Stomach smooth muscle (tissue), 2 donors: ENCODE measurements at regions not wholly inside any gene's neighbourhood (a gene's known extent, or its start where the extent isn't known, plus 50 kb on each side); places are given as distances from the start of the nearest gene placed in this dataset.

ENCODE experiments used
- H3K27ac ChIP-seq: one replicate; pipeline ENCODE4 v1.7.0; 2013; ENCODE audit warnings: mild to moderate bottlenecking, low read length, inconsistent platforms
- H3K27me3 ChIP-seq, 2 donors: one replicate each; pipeline ENCODE4 v1.7.0; 2013; ENCODE audit warnings: low read length in 2 of 2; ENCODE audit not compliant: insufficient read depth in 2 of 2, control insufficient read depth in 1 of 2
- H3K36me3 ChIP-seq, 2 donors: one replicate each; pipeline ENCODE4 v1.7.0; 2013; ENCODE audit warnings: low read length in 2 of 2; ENCODE audit not compliant: control insufficient read depth in 2 of 2, insufficient read depth in 2 of 2
- H3K4me1 ChIP-seq: one replicate; pipeline ENCODE4 v1.7.0; 2013; ENCODE audit warnings: low read length; ENCODE audit not compliant: control insufficient read depth, insufficient read depth
- H3K4me3 ChIP-seq, 2 donors: one replicate each; pipeline ENCODE4 v1.7.0; 2013; ENCODE audit warnings: low read length in 2 of 2
- H3K9ac ChIP-seq, 2 donors: one replicate each; pipeline ENCODE4 v1.7.0; 2013; ENCODE audit warnings: low read length in 2 of 2, mild to moderate bottlenecking in 1 of 2
- H3K9me3 ChIP-seq, 2 donors: one replicate each; pipeline ENCODE4 v1.7.0; 2013; ENCODE audit warnings: low read length in 2 of 2; ENCODE audit not compliant: control insufficient read depth in 2 of 2
- donor health status: healthy.
- donor health status: Pancreatic carcinoma.

DNA sequence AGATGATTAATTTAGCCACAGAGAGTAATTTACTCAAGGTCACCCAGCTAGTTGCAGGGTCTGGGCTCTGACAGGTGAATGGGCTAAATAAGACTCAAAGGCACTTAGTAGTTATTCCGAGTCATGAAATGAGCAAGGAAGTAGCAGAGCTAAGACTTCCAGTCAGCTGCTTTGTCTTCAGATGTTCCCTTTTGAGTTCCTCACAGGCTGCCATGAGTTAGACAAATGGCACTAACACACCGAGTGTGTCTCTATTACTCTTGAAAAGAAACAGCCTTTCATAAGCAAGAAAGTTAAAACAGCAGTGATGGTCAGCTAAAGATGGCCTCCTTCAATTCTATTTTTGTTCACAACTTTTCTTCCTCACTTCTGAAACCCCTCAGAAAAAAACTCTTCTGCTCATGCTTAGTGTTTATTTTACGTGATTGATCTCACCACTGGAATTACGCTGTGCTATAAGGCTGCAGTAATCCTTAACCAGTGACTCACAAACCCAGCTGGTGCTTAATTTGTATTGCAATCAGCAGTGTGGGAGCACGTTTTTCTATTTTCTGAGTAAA, 389.1 kb downstream of the AASDHPPT start:
- no peak overlapping the region for H3K9ac ChIP-seq
- H3K27me3 ChIP-seq = no peaks in the 10 kb centered on the region
- H3K4me1 ChIP-seq = peaks cover 4% of the 10 kb centered on the region
- peak overlapping the region in 1 of 2 donors; percentile 8 for H3K4me3 ChIP-seq
- H3K36me3 ChIP-seq = no peaks in the 10 kb centered on the region
- peak overlapping the region; percentile 19 for H3K27ac ChIP-seq
- no peaks in the 10 kb centered on the region for H3K9me3 ChIP-seq

DNA sequence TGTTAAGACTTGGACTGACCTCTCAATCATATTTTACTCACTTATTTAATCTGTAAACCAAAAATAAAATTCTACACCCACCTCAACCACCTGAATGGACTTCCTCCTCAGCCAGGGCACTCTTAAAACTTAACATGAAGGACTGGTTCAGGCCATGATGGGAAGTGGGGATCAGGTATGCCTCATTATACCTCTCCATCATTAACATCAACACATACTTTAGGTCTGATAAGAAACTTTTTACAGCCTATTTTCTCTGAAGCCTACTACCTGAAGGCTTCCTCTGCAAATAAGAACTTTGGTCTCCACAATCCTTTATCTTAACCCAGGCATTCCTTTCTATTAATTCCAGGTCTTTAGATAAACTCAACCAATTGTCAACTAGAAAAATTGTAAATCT, 390.0 kb downstream of the AASDHPPT start:
- no peak overlapping the region for H3K27ac ChIP-seq

DNA sequence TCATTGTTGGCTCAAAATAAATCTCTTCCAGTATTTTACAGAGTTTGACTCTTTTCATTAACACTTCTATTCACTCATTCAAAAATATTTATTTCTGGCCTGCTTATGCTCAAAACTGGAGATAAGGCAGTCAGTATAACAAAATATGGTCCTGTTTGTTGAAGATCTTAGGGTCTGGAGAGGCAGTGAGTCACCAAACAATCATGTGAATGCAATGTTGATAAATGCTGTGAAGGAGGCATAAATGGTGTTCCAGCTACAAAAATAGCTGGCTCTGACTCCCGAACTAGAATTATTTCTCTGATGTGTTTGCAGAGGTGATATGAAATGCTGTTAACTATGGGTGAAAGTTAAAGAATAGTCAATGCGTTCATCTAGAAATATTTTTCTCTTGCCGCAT, 390.6 kb downstream of the AASDHPPT start:
- H3K36me3 ChIP-seq = no peaks in the 10 kb centered on the region
- no peak overlapping the region for H3K9ac ChIP-seq
- H3K4me3 ChIP-seq = no peak overlapping the region
- H3K4me1 ChIP-seq = peaks cover 4% of the 10 kb centered on the region
- no peaks in the 10 kb centered on the region for H3K9me3 ChIP-seq
- no peaks in the 10 kb centered on the region for H3K27me3 ChIP-seq
- no peak overlapping the region for H3K27ac ChIP-seq

More for the DNA sequence above, 390.0 kb downstream of the AASDHPPT start:
- H3K27me3 ChIP-seq = no peaks in the 10 kb centered on the region
- H3K4me3 ChIP-seq = no peak overlapping the region
- H3K4me1 ChIP-seq = peaks cover 4% of the 10 kb centered on the region
- H3K9me3 ChIP-seq = no peaks in the 10 kb centered on the region
- no peaks in the 10 kb centered on the region for H3K36me3 ChIP-seq
- no peak overlapping the region for H3K9ac ChIP-seq

DNA sequence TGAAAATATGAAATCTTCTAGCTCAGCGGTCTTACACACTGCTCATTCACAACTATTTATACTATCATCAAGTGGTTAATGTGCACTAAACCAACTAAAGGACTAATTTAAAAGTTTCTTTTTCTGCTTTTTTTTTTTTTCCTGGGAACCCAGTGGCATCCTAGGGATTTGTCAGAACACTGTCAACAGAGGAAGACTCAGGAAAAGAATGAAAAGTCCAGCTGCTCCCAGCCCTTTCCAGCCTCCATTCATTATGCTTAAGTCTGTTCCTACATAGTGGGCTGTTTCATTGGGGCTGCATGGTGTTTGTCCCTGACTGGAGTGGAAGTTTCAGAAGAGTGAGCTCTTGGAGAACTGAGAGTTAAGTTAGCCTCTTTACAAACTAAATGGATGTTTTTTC, 391.1 kb downstream of the AASDHPPT start:
- no peaks in the 10 kb centered on the region for H3K36me3 ChIP-seq
- no peak overlapping the region for H3K9ac ChIP-seq
- H3K9me3 ChIP-seq = no peaks in the 10 kb centered on the region
- no peak overlapping the region for H3K27ac ChIP-seq
- H3K4me1 ChIP-seq = peaks cover 4% of the 10 kb centered on the region
- H3K4me3 ChIP-seq = no peak overlapping the region
- H3K27me3 ChIP-seq = no peaks in the 10 kb centered on the region

DNA sequence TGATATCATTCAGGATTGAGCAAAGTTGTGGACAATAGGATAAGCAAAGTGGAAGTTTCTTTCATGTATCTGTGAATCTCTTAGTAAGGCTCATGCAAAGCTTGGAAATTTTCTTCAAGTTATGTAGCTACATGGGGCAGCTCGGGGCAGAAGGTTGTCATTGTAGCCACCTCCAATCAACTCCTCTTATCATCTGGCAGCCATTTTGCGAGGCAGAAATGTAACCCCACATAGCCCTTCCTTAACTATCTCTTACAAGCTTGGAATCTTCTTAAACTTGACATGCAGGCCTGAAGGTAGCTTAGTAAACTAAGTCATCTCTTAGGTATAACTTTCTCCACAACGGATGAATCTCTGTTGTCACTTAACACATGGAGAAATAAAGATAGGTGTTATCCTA, 392.8 kb downstream of the AASDHPPT start:
- H3K4me1 ChIP-seq = peaks cover 4% of the 10 kb centered on the region
- H3K27ac ChIP-seq = no peak overlapping the region

DNA sequence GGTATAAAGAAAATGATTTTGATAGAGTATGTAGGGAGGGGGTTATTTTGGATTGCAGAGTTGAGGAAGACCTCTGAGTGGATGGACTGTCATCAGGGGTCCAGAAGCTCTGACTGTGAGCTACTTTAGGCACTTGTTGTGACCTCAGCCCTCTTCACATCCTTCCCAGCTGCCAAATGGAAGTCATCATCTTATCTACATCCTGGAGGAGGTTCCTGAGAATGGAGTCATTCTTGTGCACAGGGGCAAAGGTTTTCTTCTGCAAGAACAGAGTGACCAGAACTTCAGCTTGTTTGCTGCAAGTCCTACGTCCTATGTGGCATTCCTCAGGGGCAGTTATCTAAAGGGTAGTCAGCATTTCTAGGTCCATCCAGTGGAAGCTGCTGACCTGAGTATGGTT, 393.8 kb downstream of the AASDHPPT start:
- H3K27ac ChIP-seq = no peak overlapping the region
- H3K4me1 ChIP-seq = peaks cover 4% of the 10 kb centered on the region
- no peaks in the 10 kb centered on the region for H3K36me3 ChIP-seq
- no peak overlapping the region for H3K4me3 ChIP-seq
- H3K9me3 ChIP-seq = no peaks in the 10 kb centered on the region
- no peaks in the 10 kb centered on the region for H3K27me3 ChIP-seq
- H3K9ac ChIP-seq = no peak overlapping the region

More for the DNA sequence above, 392.8 kb downstream of the AASDHPPT start:
- no peak overlapping the region for H3K4me3 ChIP-seq
- no peaks in the 10 kb centered on the region for H3K27me3 ChIP-seq
- no peaks in the 10 kb centered on the region for H3K36me3 ChIP-seq
- H3K9ac ChIP-seq = no peak overlapping the region
- H3K9me3 ChIP-seq = no peaks in the 10 kb centered on the region

DNA sequence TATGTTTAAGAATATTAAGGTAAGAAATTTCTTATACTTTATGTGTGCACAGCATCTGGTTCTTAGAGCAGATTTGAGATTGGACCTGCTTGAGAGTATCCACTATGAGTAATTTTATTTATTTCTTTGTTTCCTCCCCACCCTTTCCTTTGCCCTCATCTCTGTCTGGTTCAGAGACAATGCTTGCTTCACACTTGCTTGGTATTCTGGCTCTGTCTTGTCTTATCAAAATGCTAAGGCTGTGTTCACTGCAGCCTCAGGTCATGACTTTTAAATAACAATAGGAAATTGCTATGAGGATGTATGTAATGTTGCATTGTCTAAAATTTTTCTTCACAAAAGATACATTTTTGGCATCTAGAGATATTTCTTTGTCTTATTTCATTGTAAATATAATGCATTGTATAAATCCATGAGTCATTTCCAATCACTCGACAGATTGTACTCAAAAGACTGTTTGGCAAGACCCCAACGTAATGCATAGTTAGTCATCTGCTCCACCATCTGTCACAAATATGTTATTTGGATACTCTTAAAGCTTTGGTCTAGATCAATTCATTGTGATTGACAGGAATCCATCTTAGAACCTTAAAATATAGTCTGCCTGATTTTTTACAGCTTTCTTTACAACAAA, 395.7 kb downstream of the AASDHPPT start:
- no peaks in the 10 kb centered on the region for H3K36me3 ChIP-seq
- no peaks in the 10 kb centered on the region for H3K4me1 ChIP-seq
- H3K9me3 ChIP-seq = no peaks in the 10 kb centered on the region
- no peaks in the 10 kb centered on the region for H3K27me3 ChIP-seq
- no peak overlapping the region for H3K27ac ChIP-seq
- H3K4me3 ChIP-seq = no peak overlapping the region
- H3K9ac ChIP-seq = no peak overlapping the region

DNA sequence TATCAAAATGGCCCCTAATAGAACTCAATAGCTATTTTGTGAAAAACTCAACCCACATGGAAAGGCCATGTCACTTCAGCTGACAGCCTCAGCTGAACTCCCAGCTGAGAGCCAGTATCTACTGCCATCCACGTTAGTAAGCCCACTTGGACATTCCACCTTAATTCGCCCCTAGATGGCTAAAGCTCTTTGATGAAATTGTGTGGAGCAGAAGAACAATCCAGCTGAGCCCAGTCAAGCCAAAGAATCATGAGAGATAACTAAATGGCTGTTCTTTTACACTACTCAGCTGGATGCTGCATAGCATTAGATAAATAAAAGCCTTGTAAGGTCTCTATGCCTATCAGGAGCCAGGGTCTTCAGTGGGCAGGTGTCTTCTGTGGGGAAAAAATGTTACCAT, 396.8 kb downstream of the AASDHPPT start:
- Histone ChIP-seq H3K27me3 (no peaks in the 10 kb centered on the region), H3K36me3 (no peaks in the 10 kb centered on the region), H3K4me3 (no peak overlapping the region), H3K4me1 (no peaks in the 10 kb centered on the region), H3K27ac (no peak overlapping the region), H3K9ac (no peak overlapping the region), H3K9me3 (no peaks in the 10 kb centered on the region)

DNA sequence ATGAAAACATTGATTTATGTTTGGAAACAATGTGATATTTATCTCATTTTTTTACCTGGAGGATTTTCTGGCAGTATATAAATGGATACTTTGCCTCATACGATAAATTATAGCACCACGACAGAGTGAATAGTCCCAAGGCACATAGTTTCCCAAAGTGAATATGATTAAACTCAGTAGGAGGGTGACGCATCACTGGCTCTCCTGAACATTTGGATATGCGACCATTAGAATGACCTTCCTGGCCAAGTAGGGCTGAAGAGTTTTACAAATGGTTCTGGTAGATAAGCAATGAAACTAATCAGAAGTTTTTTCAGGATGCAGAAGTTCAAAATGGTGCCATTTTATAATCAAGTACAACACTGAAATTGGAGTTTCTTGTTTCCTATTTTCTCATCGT, 397.7 kb downstream of the AASDHPPT start:
- no peaks in the 10 kb centered on the region for H3K27me3 ChIP-seq
- no peaks in the 10 kb centered on the region for H3K36me3 ChIP-seq
- no peak overlapping the region for H3K4me3 ChIP-seq
- H3K27ac ChIP-seq = no peak overlapping the region
- no peaks in the 10 kb centered on the region for H3K9me3 ChIP-seq
- H3K9ac ChIP-seq = no peak overlapping the region
- no peaks in the 10 kb centered on the region for H3K4me1 ChIP-seq

DNA sequence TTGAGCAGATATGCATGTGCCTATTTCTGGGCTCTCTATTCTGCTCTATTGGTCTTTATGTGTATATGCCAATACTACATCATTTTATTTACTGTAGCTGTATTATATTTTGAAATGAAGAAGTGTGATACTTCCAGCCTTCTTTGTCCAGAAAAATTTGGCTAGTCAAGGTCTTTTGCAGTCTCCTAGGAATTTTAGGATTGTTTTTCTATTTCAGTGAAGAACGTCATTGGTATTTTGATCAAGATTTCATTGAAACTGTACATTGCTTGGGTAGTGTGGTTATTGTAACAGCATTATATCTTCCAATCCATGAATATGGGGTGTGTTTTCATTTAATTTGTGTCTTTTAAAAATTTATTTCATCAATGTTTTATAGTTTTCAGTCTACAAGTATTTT, 400.3 kb downstream of the AASDHPPT start:
- Histone ChIP-seq H3K27ac (no peak overlapping the region), H3K9ac (no peak overlapping the region), H3K4me3 (no peak overlapping the region), H3K36me3 (no peaks in the 10 kb centered on the region), H3K4me1 (no peaks in the 10 kb centered on the region), H3K9me3 (no peaks in the 10 kb centered on the region), H3K27me3 (no peaks in the 10 kb centered on the region)

DNA sequence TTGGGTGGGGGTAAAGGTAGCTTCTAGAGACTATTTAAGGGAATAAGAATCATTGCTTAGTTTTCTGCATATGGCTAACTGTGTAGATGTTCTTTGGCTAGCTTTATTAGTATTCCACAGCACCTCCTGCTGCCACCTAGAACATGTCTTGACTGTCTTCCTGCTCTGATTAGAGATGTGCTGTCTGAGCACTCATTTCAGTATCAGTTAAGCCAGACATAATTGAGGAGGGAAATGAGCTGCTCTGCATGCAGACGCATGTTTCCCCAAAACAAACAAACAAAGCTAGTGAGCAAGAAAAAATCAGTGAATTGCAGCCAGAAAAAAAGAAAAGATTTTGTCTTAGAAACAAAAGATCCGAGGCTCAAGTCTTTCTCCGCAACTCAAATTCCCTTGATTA, 402.2 kb downstream of the AASDHPPT start:
- Histone ChIP-seq H3K36me3 (no peaks in the 10 kb centered on the region), H3K4me1 (no peaks in the 10 kb centered on the region), H3K4me3 (no peak overlapping the region), H3K27me3 (no peaks in the 10 kb centered on the region), H3K27ac (no peak overlapping the region), H3K9ac (no peak overlapping the region), H3K9me3 (no peaks in the 10 kb centered on the region)
